ENCODE measurements at regions not wholly inside any gene's neighbourhood (a gene's known extent, or its start where the extent isn't known, plus 50 kb on each side); places are given as distances from the start of the nearest gene placed in this dataset.
A peak's percentile ranks its signal among the peaks of the same experiment; 100 is the strongest.

DNA sequence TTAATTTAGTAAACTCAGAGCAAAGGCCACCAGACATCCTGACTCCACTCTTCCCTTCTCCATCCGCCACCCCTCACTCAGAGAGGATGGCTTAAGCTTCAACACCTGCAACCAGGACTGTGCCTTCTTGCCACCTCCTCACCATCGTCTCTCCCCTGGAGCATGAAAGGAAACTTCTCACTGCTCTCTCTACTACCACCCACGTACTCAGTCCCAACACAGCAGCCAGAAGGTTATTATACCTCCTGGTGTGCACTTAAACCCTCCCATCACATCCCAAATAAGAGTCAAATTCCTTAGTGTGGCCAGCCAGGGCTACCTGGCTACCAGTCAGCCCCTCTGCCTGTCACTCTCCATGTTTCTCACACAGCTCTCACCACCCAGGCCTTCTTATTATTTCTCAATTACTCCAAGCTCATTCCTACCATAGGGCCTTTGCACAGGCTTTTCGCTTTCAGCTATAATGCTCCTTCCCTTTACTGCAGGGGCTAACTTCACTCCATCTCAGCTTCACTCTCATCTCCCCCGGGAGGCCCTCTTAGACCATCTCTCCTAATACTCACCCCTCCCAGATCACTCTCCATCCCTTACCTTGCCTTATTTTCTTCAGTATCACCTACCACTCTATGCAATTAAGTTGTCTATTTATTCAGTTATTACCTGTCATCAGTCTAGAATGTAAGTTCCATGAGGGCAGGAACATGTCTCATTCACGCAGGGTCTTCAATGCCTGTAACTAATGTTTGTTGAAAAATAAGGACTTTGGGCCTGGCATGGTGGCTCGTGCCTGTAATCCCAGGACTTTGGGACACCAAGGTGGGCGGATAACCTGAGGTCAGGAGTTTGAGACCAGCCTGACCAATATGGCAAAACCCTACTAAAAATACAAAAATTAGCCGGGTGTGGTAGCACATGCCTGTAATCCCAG, 137.5 kb downstream of the TOMM20 start:
- DNase-seq (ENCODE audit: low read depth, low spot score) = no peak
- H3K27ac ChIP-seq = no peak overlapping the region

DNA sequence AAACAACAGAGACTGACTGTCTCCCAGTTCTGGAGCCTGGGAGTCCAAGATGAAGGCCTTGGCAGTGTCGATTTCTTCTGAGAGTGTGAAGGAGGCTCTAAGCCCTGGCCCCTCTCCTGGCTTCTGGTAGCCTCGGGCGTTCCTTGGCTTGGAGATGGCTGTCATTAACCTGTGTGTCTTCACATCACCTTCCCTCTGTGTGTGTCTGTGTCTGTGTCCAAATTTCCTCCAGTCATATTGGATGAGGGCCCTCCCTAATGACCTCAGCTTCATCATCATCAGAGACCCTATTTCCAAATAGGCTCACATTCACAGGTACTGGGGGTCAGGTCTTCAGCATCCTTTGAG, 138.3 kb downstream of the TOMM20 start:
- H3K27ac ChIP-seq = no peak overlapping the region
- DNase-seq (ENCODE audit: low read depth, low spot score) = no peak

DNA sequence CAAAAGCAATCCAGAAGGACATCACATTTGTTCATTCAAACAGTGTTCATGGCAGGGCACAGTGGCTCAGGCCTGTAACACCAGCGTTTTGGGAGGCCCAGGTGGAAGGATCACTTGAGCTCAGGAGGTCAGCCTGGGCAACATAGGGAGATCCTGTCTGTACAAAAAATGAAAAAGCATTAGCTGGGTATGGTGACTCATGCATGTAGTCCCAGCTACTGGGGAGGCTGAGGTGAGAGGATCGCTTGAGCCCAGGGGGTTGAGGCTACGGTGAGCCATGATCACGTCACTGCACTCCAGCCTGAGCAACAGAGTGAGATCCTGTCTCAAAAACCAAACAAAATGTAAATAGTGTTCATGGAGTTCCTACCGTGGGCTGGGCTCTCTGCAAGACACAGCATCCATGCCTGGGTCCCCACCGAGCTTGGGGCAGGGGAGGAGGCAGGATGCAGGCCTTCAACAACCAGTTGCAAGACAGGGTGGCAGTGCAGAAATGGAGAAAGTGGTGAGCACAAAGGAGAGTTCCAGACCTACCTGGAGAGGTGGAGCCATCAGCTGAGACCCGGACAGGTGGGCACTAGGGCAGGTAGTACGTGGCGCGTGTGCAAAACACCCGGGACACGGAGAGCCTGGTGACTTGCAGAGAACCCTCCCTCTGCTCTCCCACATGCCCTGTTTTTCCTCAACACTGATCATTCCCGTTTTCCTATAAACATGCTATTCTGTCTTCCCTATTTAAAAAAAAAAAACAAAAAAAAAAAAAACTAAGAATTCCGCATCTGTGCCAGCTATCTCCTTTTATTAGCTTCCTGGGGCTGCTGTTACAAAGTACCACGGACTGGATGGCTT, 138.9 kb downstream of the TOMM20 start:
- H3K27ac ChIP-seq = no peak overlapping the region
- no peak for DNase-seq (ENCODE audit: low read depth, low spot score)

DNA sequence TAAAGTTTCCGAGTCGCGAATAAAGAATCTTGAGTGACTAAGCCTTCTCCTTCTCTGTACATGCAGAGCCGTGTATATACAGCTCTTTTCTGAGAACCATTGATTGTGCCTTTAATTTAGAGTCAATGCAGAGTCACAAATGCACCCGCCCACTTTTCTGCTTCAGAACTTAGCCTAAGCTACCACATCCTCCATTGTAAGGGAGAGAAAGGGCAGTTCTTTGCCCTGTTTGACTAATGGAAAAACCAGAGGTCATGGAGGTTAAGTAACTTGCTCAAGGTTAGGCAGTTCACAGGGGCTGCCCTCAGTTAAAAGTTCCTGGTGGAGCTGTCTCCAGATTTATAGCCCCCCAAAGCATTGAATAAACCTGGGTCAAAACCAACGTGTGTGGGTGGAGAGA, 139.6 kb downstream of the TOMM20 start:
- H3K27ac ChIP-seq = no peak overlapping the region
- no peak for DNase-seq (ENCODE audit: low read depth, low spot score)

DNA sequence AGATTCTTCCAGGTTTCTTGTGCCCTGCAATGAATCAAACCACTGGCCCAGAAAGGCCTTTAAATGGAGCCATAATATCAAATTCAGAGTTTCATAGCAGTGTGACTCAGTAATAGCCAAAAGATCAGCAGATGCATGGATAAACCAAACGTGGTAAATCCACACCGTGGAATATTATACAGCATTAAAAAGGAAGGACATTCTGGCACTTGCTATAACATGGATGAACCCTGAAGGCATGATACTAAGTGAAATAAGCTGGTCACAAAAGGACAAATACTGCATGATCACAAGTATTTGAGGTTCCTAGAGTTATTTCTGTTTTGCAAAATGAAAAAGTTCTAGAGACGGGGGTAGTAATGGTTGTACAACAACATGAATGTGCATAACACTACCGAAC, 140.1 kb downstream of the TOMM20 start:
- no peak overlapping the region for H3K27ac ChIP-seq
- no peak for DNase-seq (ENCODE audit: low read depth, low spot score)

DNA sequence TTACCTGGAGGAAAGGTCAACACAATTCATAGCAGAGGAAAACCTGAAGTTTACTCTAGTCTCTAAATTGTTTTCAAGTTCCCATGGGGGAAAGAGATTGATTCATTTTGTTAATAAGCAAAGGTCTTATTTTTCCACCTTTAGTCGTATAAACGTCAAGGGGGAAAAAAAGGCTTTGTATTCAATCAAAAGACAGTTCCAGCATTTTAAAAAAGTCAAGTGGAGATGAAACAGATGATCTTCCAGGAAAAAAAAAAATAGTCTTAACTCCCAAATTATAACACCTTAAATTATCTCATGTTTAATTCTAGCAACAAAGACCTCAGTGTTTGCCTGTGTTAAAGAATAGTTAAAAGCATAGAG, 140.5 kb downstream of the TOMM20 start:
- no peak for DNase-seq (ENCODE audit: low read depth, low spot score)
- no peak overlapping the region for H3K27ac ChIP-seq

DNA sequence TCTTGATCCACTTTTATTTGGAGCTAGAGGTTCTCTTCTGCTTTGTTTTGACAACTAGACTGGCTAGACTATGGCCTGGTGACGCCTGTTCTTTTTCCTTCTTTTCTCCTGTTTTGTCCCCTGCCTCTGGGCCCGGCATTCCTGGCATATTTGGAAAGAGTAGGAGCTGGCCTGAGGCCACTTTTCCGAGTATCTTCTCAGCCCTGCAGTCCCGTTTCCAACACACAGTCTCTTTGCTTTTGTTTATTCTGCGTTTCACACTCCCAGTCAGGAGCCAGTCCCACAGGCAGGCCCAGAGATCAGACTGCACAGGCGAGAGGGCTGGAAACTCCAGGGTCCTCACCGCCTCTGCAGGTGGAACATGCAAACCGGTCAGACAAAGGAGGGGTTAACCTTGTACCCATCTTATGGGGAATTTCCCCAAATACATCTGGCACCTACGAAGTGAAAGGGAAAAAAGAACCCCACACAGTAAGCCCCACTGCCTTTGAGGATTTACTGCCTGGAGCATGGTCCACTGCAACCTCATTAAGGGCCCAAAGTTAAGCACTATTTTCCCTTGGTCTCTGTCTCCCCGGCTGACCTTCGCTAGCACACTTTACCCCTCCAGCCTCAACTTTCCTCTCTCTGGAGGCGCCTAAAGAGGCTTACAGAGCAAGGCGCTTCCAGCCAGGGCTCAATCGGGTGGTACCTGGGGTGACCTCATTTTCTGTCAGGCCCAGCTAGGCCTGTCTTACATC, 141.1 kb downstream of the TOMM20 start:
- peak overlapping the region; percentile 1 for H3K27ac ChIP-seq
- no peak for DNase-seq (ENCODE audit: low read depth, low spot score)

DNA sequence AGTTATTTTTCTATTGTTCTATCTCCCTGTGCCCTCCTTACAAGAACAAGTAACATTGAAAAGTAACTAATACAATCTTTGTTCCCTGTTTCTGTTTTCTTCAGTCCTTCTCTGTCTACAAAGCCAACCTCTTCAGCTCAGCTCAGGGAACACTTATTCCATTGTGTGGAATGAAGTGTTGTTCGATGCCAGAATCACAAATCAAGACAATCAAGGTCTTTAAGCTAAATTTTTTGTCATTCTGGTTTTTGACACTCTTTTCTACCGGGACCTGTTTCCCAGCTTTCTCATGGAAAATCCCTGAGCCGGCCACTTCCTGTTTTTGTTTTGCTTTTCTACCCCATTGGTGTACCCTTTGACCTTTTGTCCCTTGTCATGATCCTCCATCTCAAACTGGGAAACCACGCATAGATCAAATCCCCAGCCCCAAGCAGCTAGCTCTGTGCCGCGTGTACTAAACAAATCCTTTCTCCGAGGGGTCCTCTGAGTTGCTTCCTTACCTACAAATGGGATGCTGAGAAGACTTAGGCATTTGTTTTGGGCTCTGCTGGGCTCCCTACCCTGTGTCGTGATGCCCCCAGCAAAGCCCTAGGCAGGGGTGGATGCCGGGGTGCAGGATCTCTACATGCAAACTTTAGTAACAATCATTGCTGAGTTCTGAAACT, 141.8 kb downstream of the TOMM20 start:
- no peak for DNase-seq (ENCODE audit: low read depth, low spot score)
- peak overlapping the region; percentile 1 for H3K27ac ChIP-seq

DNA sequence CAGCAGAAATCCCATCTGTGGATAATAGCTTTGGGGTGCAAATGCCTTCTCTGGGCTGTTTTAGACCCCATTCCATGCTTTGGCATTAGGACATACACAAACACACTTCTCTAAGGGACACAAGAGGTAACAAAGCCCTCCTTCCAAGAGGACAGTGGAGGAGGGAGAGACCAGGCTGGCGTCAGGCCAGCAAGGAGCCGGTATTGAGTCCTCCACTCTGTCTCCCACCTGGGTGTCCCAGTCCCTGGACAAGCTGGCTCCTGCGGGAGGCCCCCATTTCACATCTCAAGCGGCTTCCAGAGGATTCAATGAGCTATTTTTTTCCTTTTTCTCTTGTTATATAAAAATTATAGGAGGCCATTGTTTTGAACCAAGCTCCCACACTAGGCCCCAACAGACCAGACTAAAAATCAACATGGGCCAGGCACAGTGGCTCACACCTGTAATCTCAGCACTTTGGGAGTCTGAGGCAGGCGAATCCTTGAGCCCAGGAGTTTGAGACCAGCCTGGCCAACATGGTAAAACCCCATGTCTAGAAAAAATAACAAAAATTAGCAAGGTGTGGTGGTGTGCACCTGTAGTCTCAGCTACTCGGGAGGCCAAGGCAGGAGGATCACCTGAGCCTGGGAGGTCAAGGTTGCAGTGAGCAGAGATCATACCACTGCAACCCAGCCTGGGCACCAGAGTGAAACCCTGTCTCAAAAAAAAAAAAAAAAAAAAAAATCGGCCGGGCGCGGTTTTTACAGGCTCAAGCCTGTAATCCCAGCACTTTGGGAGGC, 142.9 kb downstream of the TOMM20 start:
- H3K27ac ChIP-seq = no peak overlapping the region

DNA sequence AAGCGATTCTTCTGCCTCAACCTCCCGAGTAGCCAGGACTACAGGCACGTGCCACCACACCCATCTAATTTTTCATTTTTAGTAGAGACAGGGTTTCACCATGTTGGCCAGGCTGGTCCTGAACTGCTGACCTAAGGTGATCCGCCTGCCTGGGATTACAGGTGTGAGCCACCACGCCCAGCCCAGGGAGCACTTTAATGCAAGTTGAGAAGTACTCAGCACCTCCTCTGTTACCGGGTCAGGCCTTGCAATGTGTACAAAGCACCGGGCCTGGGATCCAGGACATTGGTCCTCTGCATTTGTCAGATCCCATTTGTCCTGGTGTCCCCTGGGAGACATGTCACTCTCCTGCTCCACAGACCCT, 143.6 kb downstream of the TOMM20 start:
- H3K27ac ChIP-seq = no peak overlapping the region
- no peak for DNase-seq (ENCODE audit: low read depth, low spot score)

More for the DNA sequence above, 142.9 kb downstream of the TOMM20 start:
- no peak for DNase-seq (ENCODE audit: low read depth, low spot score)

DNA sequence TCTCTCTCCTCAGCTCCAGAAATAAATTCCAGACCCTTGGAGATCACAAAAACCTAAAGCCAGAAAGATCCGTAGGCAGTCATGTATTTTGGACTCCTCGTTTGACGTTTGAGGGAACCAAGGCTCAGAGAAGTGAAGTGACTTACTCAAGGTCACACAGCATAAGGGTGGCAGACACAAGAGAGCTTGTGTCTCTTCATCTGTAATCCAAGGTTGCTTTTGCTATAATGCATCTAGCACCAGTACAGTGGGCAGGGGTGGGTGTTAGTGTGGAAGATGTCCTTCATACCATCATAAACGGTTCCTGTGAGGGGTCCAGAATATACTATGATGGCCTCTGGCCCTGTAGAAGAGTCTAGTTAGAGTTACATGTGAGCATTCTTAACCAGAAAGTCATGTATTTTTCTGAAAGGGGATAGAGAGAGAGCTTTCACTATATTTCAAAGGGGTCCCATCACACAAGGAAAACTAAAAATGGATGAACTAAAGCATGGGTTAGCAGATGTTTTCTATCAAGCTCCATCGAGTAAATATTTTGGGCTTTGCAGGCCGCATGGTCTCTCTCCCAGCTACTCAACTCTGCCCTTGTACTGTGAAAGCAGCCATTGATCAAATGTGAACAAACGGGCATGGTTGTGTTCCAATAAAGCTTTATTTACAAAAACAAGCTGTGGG, 144.9 kb downstream of the TOMM20 start:
- DNase-seq (ENCODE audit: low read depth, low spot score) = no peak
- H3K27ac ChIP-seq = no peak overlapping the region

DNA sequence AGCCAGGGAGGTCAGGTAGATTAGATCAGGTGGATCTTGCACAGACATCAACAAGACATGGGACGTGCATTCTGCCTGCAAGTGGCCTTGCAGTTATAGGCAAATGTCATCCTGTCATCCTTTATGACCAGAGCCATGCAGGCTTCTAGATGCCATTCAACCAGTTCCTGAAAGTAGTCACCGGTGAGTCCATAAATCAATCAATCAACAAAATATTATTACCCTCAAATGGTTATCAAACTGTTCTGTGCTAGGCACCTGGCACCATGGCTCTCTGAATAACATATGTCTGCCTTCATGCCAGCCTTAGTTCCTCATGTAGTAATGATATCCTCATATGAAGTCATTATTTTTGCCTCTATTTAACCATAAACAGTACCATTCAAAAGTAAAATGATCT, 146.9 kb downstream of the TOMM20 start:
- DNase-seq (ENCODE audit: low read depth, low spot score) = no peak
- H3K27ac ChIP-seq = peak overlapping the region; percentile 93

DNA sequence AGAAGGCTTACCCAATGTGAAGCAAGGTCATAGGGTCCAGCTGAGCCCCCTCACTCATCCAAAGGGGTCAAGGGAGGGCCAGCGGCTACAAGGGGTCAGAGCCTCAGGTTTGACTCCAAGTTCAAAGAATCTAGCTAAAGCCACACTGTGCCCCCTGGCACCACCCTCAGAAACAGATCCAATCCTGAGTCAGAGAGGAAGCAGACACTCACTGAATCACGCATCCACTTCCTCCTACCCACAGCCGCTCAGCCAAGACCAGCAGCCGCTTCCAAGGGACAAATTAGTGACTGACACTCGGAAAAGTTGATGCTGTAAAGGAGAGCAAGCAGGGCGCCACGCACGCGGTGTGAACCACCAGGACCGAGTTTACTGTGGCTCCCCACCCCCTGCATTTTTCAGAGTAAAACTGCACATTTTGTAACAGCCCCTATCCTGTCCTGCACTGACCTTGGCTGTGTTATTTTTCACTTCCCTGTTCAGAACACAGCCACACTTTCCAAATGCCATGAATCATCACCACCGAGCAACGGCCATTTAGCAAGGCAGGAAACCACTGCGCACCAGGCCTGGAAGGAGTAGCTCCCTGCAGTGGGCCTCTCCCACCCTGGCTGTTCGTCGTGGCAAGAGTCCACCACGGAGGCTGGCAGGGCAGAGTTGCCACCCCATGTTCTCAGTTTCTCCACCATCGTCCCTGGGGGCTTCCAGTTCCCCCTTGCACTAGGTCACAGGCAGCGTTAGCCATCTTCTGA, 147.8 kb downstream of the TOMM20 start:
- DNase-seq (ENCODE audit: low read depth, low spot score) = peak; percentile 70
- H3K27ac ChIP-seq = peak overlapping the region; percentile 93

DNA sequence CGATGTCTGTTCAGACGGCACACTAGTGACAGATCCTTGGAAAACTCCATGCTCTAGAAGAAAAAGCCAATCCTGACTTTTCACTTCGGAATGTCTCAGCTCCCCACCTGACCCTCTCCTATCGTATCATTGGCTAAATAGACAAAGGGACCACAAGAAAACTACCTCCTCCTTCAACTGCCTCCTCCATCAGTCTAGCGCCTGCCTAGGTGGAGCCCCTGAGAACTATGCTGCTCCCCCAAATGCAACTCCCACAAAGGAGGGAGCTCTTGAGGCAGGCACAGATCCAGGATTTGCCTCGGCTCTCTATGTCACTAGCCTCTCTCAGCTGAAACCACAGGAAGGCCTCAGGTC, 148.4 kb downstream of the TOMM20 start:
- DNase-seq (ENCODE audit: low read depth, low spot score) = no peak
- peak overlapping the region; percentile 93 for H3K27ac ChIP-seq

DNA sequence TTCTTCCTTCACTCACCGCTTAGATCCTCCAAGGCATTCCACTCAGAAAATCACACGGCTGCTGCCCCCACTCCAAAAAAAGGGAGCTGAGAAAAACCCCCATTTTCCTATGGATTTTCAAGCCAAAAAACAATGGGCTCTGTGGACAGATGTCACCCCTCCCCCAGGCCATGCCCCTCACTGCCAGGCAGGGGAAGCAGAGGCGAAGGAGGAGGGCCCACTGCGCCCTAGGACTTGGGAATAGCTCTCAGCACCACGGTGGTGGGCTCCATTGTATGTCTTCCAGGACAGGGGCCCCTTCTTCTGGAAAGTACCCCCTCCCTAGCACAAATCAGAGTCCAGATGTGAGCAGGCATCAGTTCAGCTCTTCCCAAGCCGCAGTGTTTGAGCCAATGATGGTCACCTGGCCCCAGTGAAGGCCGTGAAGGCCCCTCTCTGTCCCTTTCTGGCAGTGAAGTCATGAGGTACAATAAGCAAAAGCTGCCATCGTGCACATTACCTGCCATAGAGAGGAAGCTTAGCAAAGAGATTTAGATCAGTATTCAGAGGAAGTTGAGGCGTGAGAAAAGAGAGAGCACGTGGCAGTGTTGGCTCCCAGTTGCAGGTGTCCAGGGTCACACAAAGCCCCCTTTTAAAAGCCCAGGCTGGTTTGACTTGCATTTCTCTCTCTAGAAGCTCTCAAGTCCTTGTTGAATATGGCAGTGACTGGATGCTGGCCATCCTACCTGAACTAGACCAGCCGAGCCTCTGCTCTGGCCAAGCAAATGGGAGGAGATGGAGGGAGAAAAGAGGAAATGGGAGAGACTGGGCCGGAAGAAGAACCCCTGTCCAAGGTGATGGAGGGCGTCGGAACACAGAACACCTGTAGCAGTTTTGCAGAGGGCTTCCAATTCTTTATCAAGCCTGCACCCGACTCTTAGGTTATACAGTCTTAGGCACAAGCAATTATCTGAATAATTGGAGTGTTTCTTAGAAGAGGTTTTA, 149.0 kb downstream of the TOMM20 start:
- no peak for DNase-seq (ENCODE audit: low read depth, low spot score)
- peak overlapping the region; percentile 93 for H3K27ac ChIP-seq

DNA sequence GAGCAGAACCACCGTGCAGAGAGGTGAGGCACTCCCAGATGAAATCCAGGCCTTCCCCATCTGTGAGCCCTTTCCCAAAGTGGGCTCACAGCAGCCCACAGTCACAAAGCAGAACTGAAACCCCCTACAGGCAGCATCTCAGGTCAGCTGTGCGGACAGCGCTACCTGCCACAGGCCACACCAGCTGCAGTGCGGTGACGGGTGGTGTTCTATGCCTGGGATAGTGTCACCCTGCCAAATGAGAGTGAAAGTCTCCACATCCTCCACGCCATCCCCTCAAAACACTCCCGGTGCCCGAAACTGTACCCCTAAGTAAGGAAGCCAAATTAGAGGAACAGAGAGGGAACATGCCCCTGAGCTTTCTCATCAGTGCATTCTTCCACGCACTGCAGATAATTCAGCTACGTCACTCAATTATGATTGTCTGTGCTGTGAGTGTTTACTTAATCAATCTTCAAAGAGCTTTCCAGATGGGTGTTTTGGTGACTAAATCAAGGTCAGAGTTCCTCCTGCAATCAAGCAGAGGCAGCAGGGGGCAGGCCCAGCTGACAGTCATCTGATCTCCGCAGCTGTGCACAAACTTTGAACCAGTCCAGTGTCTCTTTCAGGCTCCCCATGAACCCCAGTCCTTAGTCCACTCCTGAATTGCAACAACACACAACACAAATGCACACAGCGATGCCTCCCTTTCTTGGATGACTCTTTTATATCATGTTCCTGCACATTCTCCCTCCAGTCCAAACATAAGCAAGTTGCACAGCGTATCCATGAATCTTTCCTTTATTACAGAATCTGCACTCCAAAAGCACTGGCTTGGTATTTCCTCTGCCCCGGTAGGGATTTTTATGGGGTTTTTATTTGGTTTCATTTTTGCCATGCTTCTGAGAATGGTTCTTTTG, 150.0 kb downstream of the TOMM20 start:
- H3K27ac ChIP-seq = peak overlapping the region; percentile 93
- peak; percentile 64 for DNase-seq (ENCODE audit: low read depth, low spot score)

Data from epithelial cell of prostate (primary cell).